ENCODE measurements at regions not wholly inside any gene's neighbourhood (a gene's known extent, or its start where the extent isn't known, plus 50 kb on each side); places are given as distances from the start of the nearest gene placed in this dataset.

DNA sequence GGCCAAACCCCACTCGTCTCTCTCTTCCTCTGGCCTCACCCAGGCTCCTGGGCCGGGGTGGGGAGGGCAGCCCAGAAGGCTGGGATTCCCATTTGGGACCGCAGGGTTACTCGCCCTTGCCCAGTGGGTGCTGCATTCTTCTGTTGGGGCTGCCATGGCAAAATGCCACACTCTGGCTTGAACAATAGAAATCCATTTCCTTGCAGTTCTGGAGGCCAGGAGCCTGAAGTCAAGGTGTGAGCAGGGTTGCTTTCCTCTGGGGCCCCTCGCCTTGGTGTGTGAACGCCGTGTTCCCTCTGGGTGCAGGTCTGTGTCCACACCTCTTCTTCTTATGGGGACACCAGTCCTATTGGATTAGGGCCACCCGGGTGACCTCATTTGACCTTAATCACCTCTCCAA is 105.8 kb upstream of the GSE1 start:
- 82 to 87% (median 86%) methylated on average over 5 to 8 of the region's 8 CpGs for WGBS, 4 donors
- Histone ChIP-seq H3K4me3 (no peak overlapping the region), H3K36me3 (replicated peaks in 1 of 2) (no peaks in the 10 kb centered on the region), H3K27me3 (no peaks in the 10 kb centered on the region), H3K4me1 (replicated peaks in 1 of 2) (no peaks in the 10 kb centered on the region), H3K9me3 (replicated peaks in 1 of 3) (no peaks in the 10 kb centered on the region), H3K27ac (no peak overlapping the region)
- TF ChIP-seq POLR2A (IDR thresholded peaks at IDR 0.05), result no peak
- no peak for DNase-seq
- intact Hi-C loops (cut with DNase I), result no loop called here

DNA sequence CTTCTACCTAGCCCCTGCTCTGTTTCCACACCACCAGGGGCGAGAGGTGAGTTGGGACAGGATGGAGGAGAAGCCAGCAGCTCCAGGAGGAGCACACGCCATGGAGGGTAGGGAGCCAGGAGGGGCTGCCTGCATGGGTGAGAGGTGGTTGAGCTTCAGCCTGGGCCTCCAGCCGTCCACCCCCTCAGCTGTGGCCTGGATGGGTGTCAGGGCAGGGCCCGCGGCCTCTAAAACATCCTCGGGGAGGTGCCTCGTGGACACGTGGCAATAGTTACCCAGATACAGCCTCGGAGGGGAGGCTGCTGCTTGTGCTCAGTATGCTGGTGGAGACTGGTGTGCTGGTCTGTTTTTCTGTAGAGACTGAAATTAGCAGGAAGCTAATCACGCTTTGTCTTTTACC is 104.7 kb upstream of the GSE1 start:
- intact Hi-C loops (cut with DNase I), result no loop called here
- H3K36me3 ChIP-seq (replicated peaks in 1 of 2), result no peaks in the 10 kb centered on the region
- H3K9me3 ChIP-seq (replicated peaks in 1 of 3), result no peaks in the 10 kb centered on the region
- TF ChIP-seq, protein P1, sequence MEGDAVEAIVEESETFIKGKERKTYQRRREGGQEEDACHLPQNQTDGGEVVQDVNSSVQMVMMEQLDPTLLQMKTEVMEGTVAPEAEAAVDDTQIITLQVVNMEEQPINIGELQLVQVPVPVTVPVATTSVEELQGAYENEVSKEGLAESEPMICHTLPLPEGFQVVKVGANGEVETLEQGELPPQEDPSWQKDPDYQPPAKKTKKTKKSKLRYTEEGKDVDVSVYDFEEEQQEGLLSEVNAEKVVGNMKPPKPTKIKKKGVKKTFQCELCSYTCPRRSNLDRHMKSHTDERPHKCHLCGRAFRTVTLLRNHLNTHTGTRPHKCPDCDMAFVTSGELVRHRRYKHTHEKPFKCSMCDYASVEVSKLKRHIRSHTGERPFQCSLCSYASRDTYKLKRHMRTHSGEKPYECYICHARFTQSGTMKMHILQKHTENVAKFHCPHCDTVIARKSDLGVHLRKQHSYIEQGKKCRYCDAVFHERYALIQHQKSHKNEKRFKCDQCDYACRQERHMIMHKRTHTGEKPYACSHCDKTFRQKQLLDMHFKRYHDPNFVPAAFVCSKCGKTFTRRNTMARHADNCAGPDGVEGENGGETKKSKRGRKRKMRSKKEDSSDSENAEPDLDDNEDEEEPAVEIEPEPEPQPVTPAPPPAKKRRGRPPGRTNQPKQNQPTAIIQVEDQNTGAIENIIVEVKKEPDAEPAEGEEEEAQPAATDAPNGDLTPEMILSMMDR (IDR thresholded peaks at IDR 0.05), result no peak
- no peak for TF ChIP-seq POLR2A (IDR thresholded peaks at IDR 0.05)
- WGBS, 4 donors, result 90 to 100% (median 94%) methylated on average over 2 to 10 of the region's 10 CpGs
- no peaks in the 10 kb centered on the region for H3K27me3 ChIP-seq
- no peak overlapping the region for H3K4me3 ChIP-seq
- H3K27ac ChIP-seq, result no peak overlapping the region
- DNase-seq, result no peak
- H3K4me1 ChIP-seq (replicated peaks in 1 of 2), result no peaks in the 10 kb centered on the region

DNA sequence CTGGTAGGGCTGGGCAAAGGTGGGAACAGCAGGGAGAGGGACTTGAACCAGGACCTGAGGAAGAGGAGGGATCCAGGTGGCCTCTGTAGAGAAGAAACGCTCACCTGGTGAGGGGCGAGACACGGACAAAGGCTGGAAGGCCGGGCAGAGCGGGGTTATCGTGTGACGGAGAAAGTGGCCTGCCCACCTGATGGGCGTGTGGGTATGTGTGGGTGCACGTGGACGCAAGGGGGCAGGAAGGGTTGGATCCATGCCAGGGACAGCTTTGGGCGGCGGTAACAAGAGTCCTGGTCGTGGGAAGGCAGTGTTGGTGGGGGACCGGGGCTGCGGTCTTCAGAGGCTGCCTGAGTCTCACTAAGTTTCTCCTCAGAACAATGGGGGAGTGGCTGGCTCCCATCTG is 104.1 kb upstream of the GSE1 start:
- Histone ChIP-seq H3K9me3 (replicated peaks in 1 of 3) (no peaks in the 10 kb centered on the region), H3K4me1 (replicated peaks in 1 of 2) (peaks cover under 1 to 4% of the 10 kb centered on the region in 2 donors), H3K27ac (peak overlapping the region in 1 of 5 donors; percentile 21), H3K36me3 (replicated peaks in 1 of 2) (no peaks in the 10 kb centered on the region), H3K27me3 (no peaks in the 10 kb centered on the region), H3K4me3 (no peak overlapping the region)
- DNase-seq, result no peak
- intact Hi-C loops (cut with DNase I), result no loop called here
- 87 to 94% (median 92%) methylated on average over 15 of the region's 15 CpGs for WGBS, 4 donors
- no peak for TF ChIP-seq POLR2A (IDR thresholded peaks at IDR 0.05)
- TF ChIP-seq, protein P1 (IDR thresholded peaks at IDR 0.05), result no peak

DNA sequence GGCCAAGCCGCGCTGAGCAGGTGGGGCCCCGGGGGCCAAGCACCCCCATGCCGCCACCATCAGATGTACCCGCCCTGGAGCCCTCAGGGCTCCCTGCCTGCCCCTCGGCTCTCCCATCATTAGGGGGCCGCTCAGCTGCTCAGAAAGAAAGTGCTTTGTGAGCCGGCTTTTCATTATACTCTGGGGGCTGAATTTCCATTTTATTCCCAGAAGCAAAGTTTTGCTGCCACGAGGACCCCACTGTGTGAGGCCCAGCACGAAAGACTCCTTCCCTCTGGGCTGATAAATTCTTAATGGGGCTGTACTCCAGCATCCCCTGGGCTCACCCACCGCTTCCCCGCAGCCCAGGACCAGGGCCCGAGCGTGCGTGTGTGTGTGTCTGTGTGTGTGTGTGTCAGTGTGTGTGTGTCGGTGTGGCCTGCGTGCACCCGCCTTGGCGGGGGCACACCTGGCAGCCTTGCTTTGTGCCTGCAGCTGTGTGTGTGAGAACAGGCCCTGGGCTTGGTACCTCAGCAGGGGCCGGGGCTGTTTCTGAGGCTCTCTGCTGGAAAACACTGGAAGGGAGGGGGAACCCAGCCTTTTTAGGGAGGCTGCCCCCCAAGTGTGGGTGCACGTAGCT is 103.0 kb upstream of the GSE1 start:
- no peaks in the 10 kb centered on the region for H3K36me3 ChIP-seq (replicated peaks in 1 of 2)
- peaks cover 12 to 15% of the 10 kb centered on the region in 2 donors for H3K4me1 ChIP-seq (replicated peaks in 1 of 2)
- no peaks in the 10 kb centered on the region for H3K9me3 ChIP-seq (replicated peaks in 1 of 3)
- no peak for DNase-seq
- intact Hi-C loops (cut with DNase I), result no loop called here
- peak overlapping the region in 1 of 5 donors; percentile 21 for H3K27ac ChIP-seq
- WGBS, 4 donors, result 88 to 90% (median 89%) methylated on average over 6 to 21 of the region's 21 CpGs
- no peak overlapping the region for H3K4me3 ChIP-seq
- H3K27me3 ChIP-seq, result no peaks in the 10 kb centered on the region
- TF ChIP-seq, protein P1 (IDR thresholded peaks at IDR 0.05), result no peak
- TF ChIP-seq POLR2A (IDR thresholded peaks at IDR 0.05), result no peak
